ENCODE measurements at regions not wholly inside any gene's neighbourhood (a gene's known extent, or its start where the extent isn't known, plus 50 kb on each side); places are given as distances from the start of the nearest gene placed in this dataset.

GRCh38 chr6:16044211-16044643 lies 84.7 kb upstream of the MYLIP start:
- POLR2A ChIA-PET: no interaction called here

DNA sequence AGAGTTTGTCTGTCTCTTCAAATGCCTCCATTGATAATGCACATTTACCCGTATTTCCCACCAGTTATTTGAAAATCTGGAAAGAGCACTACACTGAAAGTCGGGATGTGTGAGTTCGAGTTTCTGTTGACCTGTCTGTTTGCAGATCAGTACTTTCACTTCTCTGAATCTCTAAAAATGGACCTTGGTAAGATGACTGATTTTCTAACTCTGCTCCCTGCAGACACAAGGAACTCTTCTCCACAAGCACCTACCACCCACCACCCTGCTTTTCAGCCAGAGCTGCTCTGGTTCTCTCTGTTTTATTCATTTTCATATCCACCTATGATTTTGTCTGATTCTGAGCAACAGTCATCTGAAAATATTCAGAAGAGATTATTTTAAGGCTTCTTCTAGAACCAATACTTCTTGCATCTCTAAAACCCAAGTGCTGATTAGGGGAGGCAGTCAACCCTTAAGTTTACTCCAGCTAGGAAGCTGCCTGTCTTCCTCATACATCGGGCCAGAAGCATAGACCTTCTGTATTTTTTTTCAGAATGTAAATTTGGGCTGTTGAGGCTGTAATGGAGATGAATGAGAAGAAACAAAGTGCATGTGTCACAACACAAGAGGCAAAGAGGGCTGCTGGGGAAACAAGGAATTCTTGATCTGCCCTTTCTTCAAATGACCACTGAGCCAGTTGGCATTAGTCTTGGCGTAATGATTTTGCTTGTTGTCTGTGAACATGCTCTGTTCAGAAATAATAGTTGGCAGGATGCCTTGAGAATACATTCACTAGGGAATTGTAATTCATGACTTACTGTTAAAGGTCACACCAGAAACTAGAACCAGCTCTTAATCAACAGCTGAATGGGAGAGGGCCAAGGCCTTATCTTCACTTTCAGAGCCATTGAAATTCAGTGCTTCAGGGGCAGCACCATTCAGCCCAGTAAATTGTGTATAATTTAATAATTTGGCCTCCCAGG lies 85.4 kb upstream of the MYLIP start:
- BruUV-seq (replicated peaks): no TSS peak
- ChIA-PET POLR2A (no interaction called here), CTCF (no interaction called here)
- DNase-seq: no peak
- no peaks in the 10 kb centered on the region for H3K36me3 Mint-ChIP-seq (ENCODE audit: insufficient read depth, unreplicated experiment)
- no peak overlapping the region for H3K4me3 Mint-ChIP-seq (ENCODE audit: unreplicated experiment)
- H3K36me3 ChIP-seq (ENCODE audit: control insufficient read depth, insufficient read depth, low read length): no peaks in the 10 kb centered on the region
- TF ChIP-seq, protein P1, sequence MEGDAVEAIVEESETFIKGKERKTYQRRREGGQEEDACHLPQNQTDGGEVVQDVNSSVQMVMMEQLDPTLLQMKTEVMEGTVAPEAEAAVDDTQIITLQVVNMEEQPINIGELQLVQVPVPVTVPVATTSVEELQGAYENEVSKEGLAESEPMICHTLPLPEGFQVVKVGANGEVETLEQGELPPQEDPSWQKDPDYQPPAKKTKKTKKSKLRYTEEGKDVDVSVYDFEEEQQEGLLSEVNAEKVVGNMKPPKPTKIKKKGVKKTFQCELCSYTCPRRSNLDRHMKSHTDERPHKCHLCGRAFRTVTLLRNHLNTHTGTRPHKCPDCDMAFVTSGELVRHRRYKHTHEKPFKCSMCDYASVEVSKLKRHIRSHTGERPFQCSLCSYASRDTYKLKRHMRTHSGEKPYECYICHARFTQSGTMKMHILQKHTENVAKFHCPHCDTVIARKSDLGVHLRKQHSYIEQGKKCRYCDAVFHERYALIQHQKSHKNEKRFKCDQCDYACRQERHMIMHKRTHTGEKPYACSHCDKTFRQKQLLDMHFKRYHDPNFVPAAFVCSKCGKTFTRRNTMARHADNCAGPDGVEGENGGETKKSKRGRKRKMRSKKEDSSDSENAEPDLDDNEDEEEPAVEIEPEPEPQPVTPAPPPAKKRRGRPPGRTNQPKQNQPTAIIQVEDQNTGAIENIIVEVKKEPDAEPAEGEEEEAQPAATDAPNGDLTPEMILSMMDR (IDR thresholded peaks at IDR 0.05; ENCODE audit: insufficient read depth in 1 of 2, low read depth in 1 of 2, low read length in 1 of 2, severe bottlenecking in 1 of 2, unreplicated experiment in 1 of 2): no peak
- no peaks in the 10 kb centered on the region for H3K27me3 Mint-ChIP-seq (ENCODE audit: insufficient read depth, unreplicated experiment)
- intact Hi-C loops (cut with micrococcal nuclease; ENCODE audit: unreplicated experiment): no loop called here
- H3K27ac Mint-ChIP-seq (ENCODE audit: unreplicated experiment): no peak overlapping the region
- peaks cover 15% of the 10 kb centered on the region for H3K9me3 Mint-ChIP-seq (ENCODE audit: unreplicated experiment)
- no peak overlapping the region for H3K4me3 ChIP-seq (ENCODE audit: low read depth, low read length)
- H3K9me3 ChIP-seq: no peaks in the 10 kb centered on the region
- H3K27me3 ChIP-seq (replicated peaks; ENCODE audit: control insufficient read depth, insufficient read depth, low read length): no peaks in the 10 kb centered on the region
- H3K4me1 Mint-ChIP-seq (ENCODE audit: low read depth, unreplicated experiment): no peaks in the 10 kb centered on the region
- no peaks in the 10 kb centered on the region for H3K4me1 ChIP-seq

More at GRCh38 chr6:16044211-16044643, 84.7 kb upstream of the MYLIP start:
- Histone ChIP-seq H3K36me3 (ENCODE audit: control insufficient read depth, insufficient read depth, low read length) (no peaks in the 10 kb centered on the region), H3K4me1 (no peaks in the 10 kb centered on the region), H3K27me3 (replicated peaks; ENCODE audit: control insufficient read depth, insufficient read depth, low read length) (no peaks in the 10 kb centered on the region), H3K9me3 (no peaks in the 10 kb centered on the region), H3K4me3 (ENCODE audit: low read depth, low read length) (no peak overlapping the region)
- no peaks in the 10 kb centered on the region for H3K4me1 Mint-ChIP-seq (ENCODE audit: low read depth, unreplicated experiment)
- no peak overlapping the region for H3K27ac Mint-ChIP-seq (ENCODE audit: unreplicated experiment)
- no peaks in the 10 kb centered on the region for H3K36me3 Mint-ChIP-seq (ENCODE audit: insufficient read depth, unreplicated experiment)
- TF ChIP-seq, protein P1 (IDR thresholded peaks at IDR 0.05; ENCODE audit: insufficient read depth in 1 of 2, low read depth in 1 of 2, low read length in 1 of 2, severe bottlenecking in 1 of 2, unreplicated experiment in 1 of 2): no peak
- H3K27me3 Mint-ChIP-seq (ENCODE audit: insufficient read depth, unreplicated experiment): no peaks in the 10 kb centered on the region
- H3K4me3 Mint-ChIP-seq (ENCODE audit: unreplicated experiment): no peak overlapping the region
- no peak for DNase-seq
- BruUV-seq (replicated peaks): no TSS peak
- H3K9me3 Mint-ChIP-seq (ENCODE audit: unreplicated experiment): peaks cover 7% of the 10 kb centered on the region
- intact Hi-C loops (cut with micrococcal nuclease; ENCODE audit: unreplicated experiment): no loop called here
- CTCF ChIA-PET: no interaction called here

DNA sequence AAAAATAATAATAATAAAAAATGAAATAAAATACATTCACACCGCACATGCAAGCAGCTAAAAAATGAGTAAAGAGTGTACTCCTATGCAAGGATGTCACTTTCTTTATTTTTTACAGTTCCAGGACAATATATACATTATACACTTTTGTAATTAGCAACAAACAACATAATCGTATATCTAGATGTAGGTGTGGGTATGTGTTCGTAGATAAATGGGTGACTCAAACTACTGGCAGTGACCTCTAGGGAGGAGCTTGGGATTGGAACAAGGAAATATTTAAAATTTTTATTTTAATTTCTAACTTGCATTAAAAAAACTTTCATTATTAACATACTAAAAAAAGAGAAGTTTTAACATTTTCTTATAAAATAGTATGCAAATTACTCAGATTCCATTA lies 86.1 kb upstream of the MYLIP start:
- TF ChIP-seq, protein P1 (IDR thresholded peaks at IDR 0.05; ENCODE audit: insufficient read depth in 1 of 2, low read depth in 1 of 2, low read length in 1 of 2, severe bottlenecking in 1 of 2, unreplicated experiment in 1 of 2): no peak
- H3K4me1 ChIP-seq: no peaks in the 10 kb centered on the region
- no peaks in the 10 kb centered on the region for H3K27me3 Mint-ChIP-seq (ENCODE audit: insufficient read depth, unreplicated experiment)
- ChIA-PET CTCF (no interaction called here), POLR2A (no interaction called here)
- no peak overlapping the region for H3K27ac Mint-ChIP-seq (ENCODE audit: unreplicated experiment)
- H3K4me3 ChIP-seq (ENCODE audit: low read depth, low read length): no peak overlapping the region
- H3K4me1 Mint-ChIP-seq (ENCODE audit: low read depth, unreplicated experiment): no peaks in the 10 kb centered on the region
- no peaks in the 10 kb centered on the region for H3K27me3 ChIP-seq (replicated peaks; ENCODE audit: control insufficient read depth, insufficient read depth, low read length)
- intact Hi-C loops (cut with micrococcal nuclease; ENCODE audit: unreplicated experiment): no loop called here
- H3K36me3 Mint-ChIP-seq (ENCODE audit: insufficient read depth, unreplicated experiment): no peaks in the 10 kb centered on the region
- DNase-seq: no peak
- H3K4me3 Mint-ChIP-seq (ENCODE audit: unreplicated experiment): no peak overlapping the region
- peaks cover 19% of the 10 kb centered on the region for H3K9me3 Mint-ChIP-seq (ENCODE audit: unreplicated experiment)
- no TSS peak for BruUV-seq (replicated peaks)
- no peaks in the 10 kb centered on the region for H3K9me3 ChIP-seq
- H3K36me3 ChIP-seq (ENCODE audit: control insufficient read depth, insufficient read depth, low read length): no peaks in the 10 kb centered on the region
